ENCODE measurements at regions not wholly inside any gene's neighbourhood (a gene's known extent, or its start where the extent isn't known, plus 50 kb on each side); places are given as distances from the start of the nearest gene placed in this dataset.

GRCh38 chr11:115819014-115819413 lies 314.8 kb upstream of the CADM1 start:
- TF ChIP-seq CTCF (IDR thresholded peaks at IDR 0.05; ENCODE audit: low read depth, low read length, missing input control) (no peak), RAD21 (IDR thresholded peaks at IDR 0.05) (no peak), NR2F2 (IDR thresholded peaks at IDR 0.05) (no peak), SP1 (IDR thresholded peaks at IDR 0.05) (no peak), EGR1 (IDR thresholded peaks at IDR 0.05; ENCODE audit: low read depth in 2 of 2) (no peak), TAF1 (conservative IDR thresholded peaks at IDR 0.05) (no peak), REST (IDR thresholded peaks at IDR 0.05) (no peak), YY1 (IDR thresholded peaks at IDR 0.05) (no peak), GABPA (IDR thresholded peaks at IDR 0.05 in 1 of 2, conservative IDR thresholded peaks at IDR 0.05 in 1 of 2) (no peak), JUND (IDR thresholded peaks at IDR 0.05) (no peak), RXRA (IDR thresholded peaks at IDR 0.05) (no peak)
- TF ChIP-seq, protein P1, sequence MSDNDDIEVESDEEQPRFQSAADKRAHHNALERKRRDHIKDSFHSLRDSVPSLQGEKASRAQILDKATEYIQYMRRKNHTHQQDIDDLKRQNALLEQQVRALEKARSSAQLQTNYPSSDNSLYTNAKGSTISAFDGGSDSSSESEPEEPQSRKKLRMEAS (IDR thresholded peaks at IDR 0.05), result no peak
- TF ChIP-seq, protein P2, sequence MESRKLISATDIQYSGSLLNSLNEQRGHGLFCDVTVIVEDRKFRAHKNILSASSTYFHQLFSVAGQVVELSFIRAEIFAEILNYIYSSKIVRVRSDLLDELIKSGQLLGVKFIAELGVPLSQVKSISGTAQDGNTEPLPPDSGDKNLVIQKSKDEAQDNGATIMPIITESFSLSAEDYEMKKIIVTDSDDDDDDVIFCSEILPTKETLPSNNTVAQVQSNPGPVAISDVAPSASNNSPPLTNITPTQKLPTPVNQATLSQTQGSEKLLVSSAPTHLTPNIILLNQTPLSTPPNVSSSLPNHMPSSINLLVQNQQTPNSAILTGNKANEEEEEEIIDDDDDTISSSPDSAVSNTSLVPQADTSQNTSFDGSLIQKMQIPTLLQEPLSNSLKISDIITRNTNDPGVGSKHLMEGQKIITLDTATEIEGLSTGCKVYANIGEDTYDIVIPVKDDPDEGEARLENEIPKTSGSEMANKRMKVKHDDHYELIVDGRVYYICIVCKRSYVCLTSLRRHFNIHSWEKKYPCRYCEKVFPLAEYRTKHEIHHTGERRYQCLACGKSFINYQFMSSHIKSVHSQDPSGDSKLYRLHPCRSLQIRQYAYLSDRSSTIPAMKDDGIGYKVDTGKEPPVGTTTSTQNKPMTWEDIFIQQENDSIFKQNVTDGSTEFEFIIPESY (IDR thresholded peaks at IDR 0.05), result no peak
- TF ChIP-seq, protein P3, sequence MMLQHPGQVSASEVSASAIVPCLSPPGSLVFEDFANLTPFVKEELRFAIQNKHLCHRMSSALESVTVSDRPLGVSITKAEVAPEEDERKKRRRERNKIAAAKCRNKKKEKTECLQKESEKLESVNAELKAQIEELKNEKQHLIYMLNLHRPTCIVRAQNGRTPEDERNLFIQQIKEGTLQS (IDR thresholded peaks at IDR 0.05), result no peak
